ENCODE measurements at regions not wholly inside any gene's neighbourhood (a gene's known extent, or its start where the extent isn't known, plus 50 kb on each side); places are given as distances from the start of the nearest gene placed in this dataset.

- H3K4me3 ChIP-seq (ENCODE audit: low read depth, low read length): no peak overlapping the region
- no peak for TF ChIP-seq CTCF (IDR thresholded peaks at IDR 0.05; ENCODE audit: borderline replicate concordance, insufficient read depth, low read depth, low read length)
Observed at GRCh38 chr3:21049334-21050062, 701.5 kb downstream of the ZNF385D start.

GRCh38 chr3:21043139-21043538 lies 707.9 kb downstream of the ZNF385D start:
- no peak for TF ChIP-seq CTCF (IDR thresholded peaks at IDR 0.05; ENCODE audit: borderline replicate concordance, insufficient read depth, low read depth, low read length)
- H3K4me3 ChIP-seq (ENCODE audit: low read depth, low read length): no peak overlapping the region

- TF ChIP-seq CTCF (IDR thresholded peaks at IDR 0.05; ENCODE audit: borderline replicate concordance, insufficient read depth, low read depth, low read length): no peak
- no peak overlapping the region for H3K4me3 ChIP-seq (ENCODE audit: low read depth, low read length)
Observed at GRCh38 chr3:21042184-21042583, 708.8 kb downstream of the ZNF385D start.

- TF ChIP-seq CTCF (IDR thresholded peaks at IDR 0.05; ENCODE audit: borderline replicate concordance, insufficient read depth, low read depth, low read length): no peak
- no peak overlapping the region for H3K4me3 ChIP-seq (ENCODE audit: low read depth, low read length)
Observed at GRCh38 chr3:21041621-21042020, 709.4 kb downstream of the ZNF385D start.

GRCh38 chr3:21036888-21037287 lies 714.1 kb downstream of the ZNF385D start:
- H3K4me3 ChIP-seq (ENCODE audit: low read depth, low read length): no peak overlapping the region
- TF ChIP-seq CTCF (IDR thresholded peaks at IDR 0.05; ENCODE audit: borderline replicate concordance, insufficient read depth, low read depth, low read length): no peak

GRCh38 chr3:21028412-21028811 lies 722.6 kb downstream of the ZNF385D start:
- H3K4me3 ChIP-seq (ENCODE audit: low read depth, low read length): no peak overlapping the region
- TF ChIP-seq CTCF (IDR thresholded peaks at IDR 0.05; ENCODE audit: borderline replicate concordance, insufficient read depth, low read depth, low read length): no peak

GRCh38 chr3:21024563-21024962 lies 726.4 kb downstream of the ZNF385D start:
- no peak for TF ChIP-seq CTCF (IDR thresholded peaks at IDR 0.05; ENCODE audit: borderline replicate concordance, insufficient read depth, low read depth, low read length)
- no peak overlapping the region for H3K4me3 ChIP-seq (ENCODE audit: low read depth, low read length)

Measured in GM12875 (cell line).